ENCODE measurements at regions not wholly inside any gene's neighbourhood (a gene's known extent, or its start where the extent isn't known, plus 50 kb on each side); places are given as distances from the start of the nearest gene placed in this dataset.
A peak's percentile ranks its signal among the peaks of the same experiment; 100 is the strongest.

DNA sequence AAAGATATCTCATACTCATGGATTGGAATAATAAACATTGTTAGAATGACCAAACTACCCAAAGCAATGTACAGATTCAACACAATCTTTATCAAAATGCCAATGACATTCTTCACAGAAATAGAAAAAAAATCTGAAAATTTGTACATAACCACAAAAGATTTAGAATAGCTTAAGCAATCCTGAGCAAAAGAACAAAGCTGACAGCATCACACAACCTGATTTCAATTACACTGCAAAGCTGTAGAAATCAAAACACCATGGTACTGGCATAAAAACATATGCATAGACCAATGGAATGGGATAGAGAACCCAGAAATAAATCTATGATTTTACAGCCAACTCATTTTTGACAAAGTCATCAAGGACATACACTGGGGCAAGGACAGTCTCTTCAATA, 130.0 kb upstream of the TMEM72 start:
- Histone ChIP-seq H3K27me3 (ENCODE audit: control insufficient read depth in 3 of 3, insufficient read depth in 3 of 3, low read length in 2 of 3) (no peaks in the 10 kb centered on the region), H3K9me3 (ENCODE audit: control insufficient read depth in 4 of 4, insufficient read depth in 3 of 4, low read length in 3 of 4) (peaks cover 0 to 4% (median 0%) of the 10 kb centered on the region in 4 donors), H3K4me1 (ENCODE audit: control insufficient read depth in 5 of 5, insufficient read depth in 5 of 5, low read length in 5 of 5) (no peaks in the 10 kb centered on the region), H3K27ac (ENCODE audit: low read depth in 1 of 2, low read length in 1 of 2) (no peak overlapping the region), H3K4me3 (no peak overlapping the region), H3K9ac (ENCODE audit: insufficient read depth in 1 of 2, low read length in 2 of 2) (no peak overlapping the region), H3K36me3 (ENCODE audit: control insufficient read depth in 4 of 4, insufficient read depth in 4 of 4, low read length in 4 of 4) (no peaks in the 10 kb centered on the region)
- ATAC-seq (ENCODE audit: insufficient read depth, low FRiP score) = no peak
- TF ChIP-seq, protein P1, sequence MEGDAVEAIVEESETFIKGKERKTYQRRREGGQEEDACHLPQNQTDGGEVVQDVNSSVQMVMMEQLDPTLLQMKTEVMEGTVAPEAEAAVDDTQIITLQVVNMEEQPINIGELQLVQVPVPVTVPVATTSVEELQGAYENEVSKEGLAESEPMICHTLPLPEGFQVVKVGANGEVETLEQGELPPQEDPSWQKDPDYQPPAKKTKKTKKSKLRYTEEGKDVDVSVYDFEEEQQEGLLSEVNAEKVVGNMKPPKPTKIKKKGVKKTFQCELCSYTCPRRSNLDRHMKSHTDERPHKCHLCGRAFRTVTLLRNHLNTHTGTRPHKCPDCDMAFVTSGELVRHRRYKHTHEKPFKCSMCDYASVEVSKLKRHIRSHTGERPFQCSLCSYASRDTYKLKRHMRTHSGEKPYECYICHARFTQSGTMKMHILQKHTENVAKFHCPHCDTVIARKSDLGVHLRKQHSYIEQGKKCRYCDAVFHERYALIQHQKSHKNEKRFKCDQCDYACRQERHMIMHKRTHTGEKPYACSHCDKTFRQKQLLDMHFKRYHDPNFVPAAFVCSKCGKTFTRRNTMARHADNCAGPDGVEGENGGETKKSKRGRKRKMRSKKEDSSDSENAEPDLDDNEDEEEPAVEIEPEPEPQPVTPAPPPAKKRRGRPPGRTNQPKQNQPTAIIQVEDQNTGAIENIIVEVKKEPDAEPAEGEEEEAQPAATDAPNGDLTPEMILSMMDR (IDR thresholded peaks at IDR 0.05; ENCODE audit: control extremely low read depth, extremely low read depth) = no peak
- no peak for DNase-seq

DNA sequence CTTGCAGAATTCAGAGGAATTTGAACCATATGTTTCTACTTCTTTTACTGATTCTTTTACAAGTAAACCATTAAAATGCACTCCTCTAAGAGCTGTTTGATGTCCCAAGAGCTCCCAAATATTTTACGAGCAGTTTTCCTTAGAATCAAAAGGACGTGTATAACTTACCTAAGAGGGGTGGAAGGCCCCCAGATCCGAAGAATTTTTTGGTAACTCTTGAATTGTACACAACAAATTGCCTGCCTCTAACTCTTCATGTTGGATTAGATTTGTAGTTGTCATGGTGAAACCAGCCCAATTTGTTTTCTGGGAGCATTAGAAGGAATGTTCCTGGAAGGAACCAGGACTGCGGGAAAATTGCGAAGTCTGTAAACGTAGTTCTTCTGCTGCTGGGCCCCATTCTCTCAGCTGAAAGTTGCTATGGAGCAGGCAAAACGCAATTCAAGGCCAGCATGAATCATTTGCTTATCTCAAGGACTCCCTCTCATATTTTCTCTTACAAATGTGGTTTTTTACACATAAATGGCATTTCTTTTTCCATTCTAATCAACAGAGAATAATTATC, 124.8 kb upstream of the TMEM72 start:
- Histone ChIP-seq H3K27ac (ENCODE audit: low read depth in 1 of 2, low read length in 1 of 2) (no peak overlapping the region), H3K36me3 (ENCODE audit: control insufficient read depth in 4 of 4, insufficient read depth in 4 of 4, low read length in 4 of 4) (no peaks in the 10 kb centered on the region), H3K9ac (ENCODE audit: insufficient read depth in 1 of 2, low read length in 2 of 2) (no peak overlapping the region), H3K4me3 (no peak overlapping the region), H3K4me1 (ENCODE audit: control insufficient read depth in 5 of 5, insufficient read depth in 5 of 5, low read length in 5 of 5) (no peaks in the 10 kb centered on the region), H3K9me3 (ENCODE audit: control insufficient read depth in 4 of 4, insufficient read depth in 3 of 4, low read length in 3 of 4) (peaks cover 0 to 6% (median 0%) of the 10 kb centered on the region in 4 donors), H3K27me3 (ENCODE audit: control insufficient read depth in 3 of 3, insufficient read depth in 3 of 3, low read length in 2 of 3) (no peaks in the 10 kb centered on the region)
- TF ChIP-seq, protein P1 (IDR thresholded peaks at IDR 0.05; ENCODE audit: control extremely low read depth, extremely low read depth) = no peak
- peak in 2 of 3 donors; percentile 21 to 37 for DNase-seq
- 58 to 76% methylated on average over 7 of the region's 7 CpGs for WGBS, 2 donors
- ATAC-seq (ENCODE audit: insufficient read depth, low FRiP score) = no peak

DNA sequence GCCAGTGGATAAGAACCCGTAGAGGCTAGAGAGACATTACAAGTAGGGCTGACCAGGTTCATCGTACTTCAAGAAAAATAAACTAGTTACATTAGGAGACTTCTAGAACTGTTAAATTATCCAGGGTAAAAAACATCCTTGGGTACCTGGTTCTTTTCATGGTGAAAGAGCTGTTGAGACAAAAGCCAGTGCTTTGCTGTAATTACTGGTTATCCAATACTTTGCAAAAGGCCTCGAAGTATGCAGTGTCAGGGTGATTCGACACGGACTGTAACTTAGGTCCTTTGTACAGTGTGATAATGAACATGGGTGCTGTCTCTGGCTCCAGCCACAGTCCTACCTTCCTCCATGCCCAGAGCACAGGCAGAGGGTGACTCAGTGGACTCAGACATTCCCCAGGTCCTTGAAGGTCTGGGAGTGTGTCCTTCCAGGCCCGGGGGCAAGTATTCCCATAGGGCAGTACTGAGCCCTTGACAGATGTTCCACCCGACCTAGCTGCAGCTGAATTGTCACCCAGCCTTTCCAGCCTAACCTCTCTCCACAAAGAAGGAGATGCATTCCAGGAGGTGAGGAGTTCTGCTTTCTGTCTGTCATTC, 123.6 kb upstream of the TMEM72 start:
- DNase-seq (no peak), ATAC-seq (ENCODE audit: insufficient read depth, low FRiP score) (no peak)
- Histone ChIP-seq H3K36me3 (ENCODE audit: control insufficient read depth in 4 of 4, insufficient read depth in 4 of 4, low read length in 4 of 4) (no peaks in the 10 kb centered on the region), H3K4me1 (ENCODE audit: control insufficient read depth in 5 of 5, insufficient read depth in 5 of 5, low read length in 5 of 5) (no peaks in the 10 kb centered on the region), H3K27ac (ENCODE audit: low read depth in 1 of 2, low read length in 1 of 2) (no peak overlapping the region), H3K27me3 (ENCODE audit: control insufficient read depth in 3 of 3, insufficient read depth in 3 of 3, low read length in 2 of 3) (no peaks in the 10 kb centered on the region), H3K4me3 (no peak overlapping the region), H3K9me3 (ENCODE audit: control insufficient read depth in 4 of 4, insufficient read depth in 3 of 4, low read length in 3 of 4) (peaks cover 0 to 6% (median 0%) of the 10 kb centered on the region in 4 donors), H3K9ac (ENCODE audit: insufficient read depth in 1 of 2, low read length in 2 of 2) (no peak overlapping the region)
- WGBS, 2 donors = 90 to 93% methylated on average over 7 of the region's 7 CpGs
- TF ChIP-seq, protein P1 (IDR thresholded peaks at IDR 0.05; ENCODE audit: control extremely low read depth, extremely low read depth) = no peak
